Lower leg skin (tissue), 3 donors: ENCODE measurements at regions not wholly inside any gene's neighbourhood (a gene's known extent, or its start where the extent isn't known, plus 50 kb on each side); places are given as distances from the start of the nearest gene placed in this dataset.

Experiments
- CTCF ChIP-seq, 3 donors: fragments of 450-650 bp; IDR thresholded peaks; one replicate each; pipeline ENCODE4 v1.5.1; 2016; ENCODE audit warnings: antibody characterized with exemption in 3 of 3, mild to moderate bottlenecking in 3 of 3, moderate library complexity in 2 of 3
- POLR2A ChIP-seq, 2 donors: fragments of 450-650 bp; IDR thresholded peaks; one replicate each; pipeline ENCODE4 v1.6.1; 2016 to 2017; ENCODE audit warnings: antibody characterized with exemption in 2 of 2, mild to moderate bottlenecking in 1 of 2, moderate library complexity in 1 of 2

GRCh38 chr22:49292909-49293308 is 534.8 kb downstream of the BRD1 start:
- TF ChIP-seq CTCF (IDR thresholded peaks at IDR 0.05): no peak
- TF ChIP-seq POLR2A (IDR thresholded peaks at IDR 0.05): no peak
